ENCODE measurements at regions not wholly inside any gene's neighbourhood (a gene's known extent, or its start where the extent isn't known, plus 50 kb on each side); places are given as distances from the start of the nearest gene placed in this dataset.

DNA sequence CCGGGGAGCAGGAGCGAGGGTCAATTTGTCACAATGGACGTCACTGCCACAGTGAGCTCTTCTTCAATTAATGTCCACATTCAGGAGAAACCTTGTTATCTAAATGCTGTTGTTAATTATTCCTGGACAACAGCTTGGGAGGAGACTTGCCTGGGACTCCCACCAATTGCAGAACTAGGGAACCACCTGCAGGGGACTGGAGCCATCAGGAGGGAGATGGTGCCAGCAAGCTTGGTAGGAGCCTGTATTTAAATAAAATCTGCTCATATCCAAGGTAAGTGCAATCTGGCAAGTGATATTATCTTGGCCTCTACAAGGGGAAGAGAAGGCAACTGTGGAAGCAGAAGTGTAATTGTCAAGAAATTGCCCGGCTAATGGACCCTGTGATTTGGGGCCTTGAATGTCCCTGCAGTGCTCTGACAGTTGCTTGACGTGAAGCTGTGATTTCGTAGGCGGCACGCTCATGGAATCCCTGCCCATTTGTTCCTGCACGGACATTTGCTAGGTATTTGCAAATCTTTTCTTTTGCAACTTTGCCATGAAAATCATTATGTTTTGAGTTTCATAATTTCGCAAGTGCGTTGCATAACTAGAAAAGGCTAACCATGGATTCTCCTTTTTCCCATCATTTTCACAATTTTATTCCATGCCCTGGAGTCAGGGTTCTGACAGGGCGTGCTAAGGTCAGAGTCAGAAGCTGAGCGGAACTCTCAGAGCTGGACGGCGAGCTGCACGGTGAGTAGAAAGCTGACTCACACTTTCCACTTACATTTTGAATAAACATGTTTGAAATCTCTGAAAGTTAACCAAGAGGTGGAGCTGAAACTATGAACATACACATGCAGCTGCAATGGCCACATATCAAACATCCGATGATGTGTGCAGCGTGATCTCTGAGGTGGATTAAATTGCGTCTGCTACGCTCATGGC, 84.9 kb upstream of the TCERG1L start:
- TF ChIP-seq, protein P1, sequence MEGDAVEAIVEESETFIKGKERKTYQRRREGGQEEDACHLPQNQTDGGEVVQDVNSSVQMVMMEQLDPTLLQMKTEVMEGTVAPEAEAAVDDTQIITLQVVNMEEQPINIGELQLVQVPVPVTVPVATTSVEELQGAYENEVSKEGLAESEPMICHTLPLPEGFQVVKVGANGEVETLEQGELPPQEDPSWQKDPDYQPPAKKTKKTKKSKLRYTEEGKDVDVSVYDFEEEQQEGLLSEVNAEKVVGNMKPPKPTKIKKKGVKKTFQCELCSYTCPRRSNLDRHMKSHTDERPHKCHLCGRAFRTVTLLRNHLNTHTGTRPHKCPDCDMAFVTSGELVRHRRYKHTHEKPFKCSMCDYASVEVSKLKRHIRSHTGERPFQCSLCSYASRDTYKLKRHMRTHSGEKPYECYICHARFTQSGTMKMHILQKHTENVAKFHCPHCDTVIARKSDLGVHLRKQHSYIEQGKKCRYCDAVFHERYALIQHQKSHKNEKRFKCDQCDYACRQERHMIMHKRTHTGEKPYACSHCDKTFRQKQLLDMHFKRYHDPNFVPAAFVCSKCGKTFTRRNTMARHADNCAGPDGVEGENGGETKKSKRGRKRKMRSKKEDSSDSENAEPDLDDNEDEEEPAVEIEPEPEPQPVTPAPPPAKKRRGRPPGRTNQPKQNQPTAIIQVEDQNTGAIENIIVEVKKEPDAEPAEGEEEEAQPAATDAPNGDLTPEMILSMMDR (IDR thresholded peaks at IDR 0.05; ENCODE audit: poor library complexity): no peak
- no peak for TF ChIP-seq EZH2 (IDR thresholded peaks at IDR 0.05; ENCODE audit: borderline replicate concordance)
